ENCODE measurements at regions not wholly inside any gene's neighbourhood (a gene's known extent, or its start where the extent isn't known, plus 50 kb on each side); places are given as distances from the start of the nearest gene placed in this dataset.

GRCh38 chr21:19759836-19760235 is 1238.4 kb upstream of the NCAM2 start:
- no peak for DNase-seq
- Histone ChIP-seq H3K4me3 (ENCODE audit: low read length) (no peak overlapping the region), H3K36me3 (ENCODE audit: insufficient read depth, low read length) (no peaks in the 10 kb centered on the region), H3K9me3 (ENCODE audit: low read length) (peaks cover 4% of the 10 kb centered on the region), H3K4me1 (ENCODE audit: insufficient read depth, low read length) (no peaks in the 10 kb centered on the region), H3K27ac (ENCODE audit: low read depth, low read length) (no peak overlapping the region), H3K27me3 (ENCODE audit: insufficient read depth, low read length, poor library complexity, severe bottlenecking) (no peaks in the 10 kb centered on the region)
- H3K4me1 Mint-ChIP-seq, result no peaks in the 10 kb centered on the region
- no peaks in the 10 kb centered on the region for H3K36me3 Mint-ChIP-seq
- POLR2A ChIA-PET, result no interaction called here
- no peak overlapping the region for H3K4me3 Mint-ChIP-seq
- no peaks in the 10 kb centered on the region for H3K27me3 Mint-ChIP-seq
- H3K9me3 Mint-ChIP-seq, result peaks cover 2 to 21% (median 14%) of the 10 kb centered on the region in 5 donors
- H3K27ac Mint-ChIP-seq, result no peak overlapping the region
- CTCF ChIA-PET, result no interaction called here

DNA sequence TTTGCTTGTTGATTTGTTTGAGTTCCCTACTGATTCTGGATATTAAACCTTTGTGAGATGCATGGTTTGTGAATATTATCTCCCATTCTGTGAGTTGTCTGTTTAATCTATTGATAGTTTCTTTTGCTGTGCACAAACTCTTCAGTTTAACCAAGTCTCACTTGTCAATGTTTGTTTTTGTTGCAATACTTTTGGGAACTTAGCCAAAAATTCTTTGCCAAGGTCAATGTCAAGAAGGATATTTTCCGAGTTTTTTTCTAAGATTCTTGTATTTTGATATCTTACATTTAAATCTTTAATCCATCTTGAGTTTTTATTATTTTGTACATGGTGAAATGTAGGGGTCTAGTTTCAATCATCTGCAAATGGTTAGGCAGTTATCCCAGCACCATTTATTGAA is 1230.7 kb upstream of the NCAM2 start:
- CTCF ChIA-PET, result no interaction called here
- POLR2A ChIA-PET, result no interaction called here
- H3K27ac Mint-ChIP-seq, result no peak overlapping the region

DNA sequence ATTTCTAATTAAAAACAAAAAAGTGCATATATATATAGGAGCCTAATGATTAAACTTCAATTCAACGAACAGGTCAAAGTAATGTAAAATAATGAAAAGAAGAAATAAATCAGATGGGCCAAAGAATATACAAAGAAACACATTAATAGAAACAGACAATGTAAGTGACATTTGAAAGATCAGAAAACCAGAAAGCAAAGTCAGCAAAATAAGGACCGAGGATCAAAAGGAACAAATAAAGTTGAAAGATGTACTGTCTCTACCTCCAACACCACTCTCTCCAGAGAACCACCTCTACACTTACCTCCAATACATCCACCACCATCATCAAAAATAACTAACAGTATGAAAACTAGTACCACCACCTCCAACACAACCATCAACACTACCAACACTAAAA is 1226.3 kb upstream of the NCAM2 start:
- ChIA-PET POLR2A (no interaction called here), CTCF (no interaction called here)
- DNase-seq, result no peak
- Histone ChIP-seq H3K9me3 (ENCODE audit: low read length) (no peaks in the 10 kb centered on the region), H3K4me3 (ENCODE audit: low read length) (no peak overlapping the region), H3K27me3 (ENCODE audit: insufficient read depth, low read length, poor library complexity, severe bottlenecking) (no peaks in the 10 kb centered on the region), H3K36me3 (ENCODE audit: insufficient read depth, low read length) (no peaks in the 10 kb centered on the region), H3K27ac (ENCODE audit: low read depth, low read length) (no peak overlapping the region), H3K4me1 (ENCODE audit: insufficient read depth, low read length) (no peaks in the 10 kb centered on the region)
- Mint-ChIP-seq H3K27ac (no peak overlapping the region), H3K27me3 (no peaks in the 10 kb centered on the region), H3K4me3 (peak overlapping the region in 1 of 7 donors; percentile 4), H3K9me3 (peaks cover 0 to 34% (median 8%) of the 10 kb centered on the region in 5 donors), H3K36me3 (no peaks in the 10 kb centered on the region), H3K4me1 (no peaks in the 10 kb centered on the region)

More for the DNA sequence above, 1230.7 kb upstream of the NCAM2 start:
- no peaks in the 10 kb centered on the region for H3K4me1 ChIP-seq (ENCODE audit: insufficient read depth, low read length)
- no peak overlapping the region for H3K27ac ChIP-seq (ENCODE audit: low read depth, low read length)
- H3K36me3 ChIP-seq (ENCODE audit: insufficient read depth, low read length), result no peaks in the 10 kb centered on the region
- H3K4me3 ChIP-seq (ENCODE audit: low read length), result no peak overlapping the region
- Mint-ChIP-seq H3K27me3 (no peaks in the 10 kb centered on the region), H3K9me3 (peaks cover 2 to 35% (median 8%) of the 10 kb centered on the region in 5 donors), H3K4me1 (no peaks in the 10 kb centered on the region), H3K36me3 (no peaks in the 10 kb centered on the region), H3K4me3 (no peak overlapping the region)
- H3K27me3 ChIP-seq (ENCODE audit: insufficient read depth, low read length, poor library complexity, severe bottlenecking), result no peaks in the 10 kb centered on the region
- no peaks in the 10 kb centered on the region for H3K9me3 ChIP-seq (ENCODE audit: low read length)
- DNase-seq, result no peak

DNA sequence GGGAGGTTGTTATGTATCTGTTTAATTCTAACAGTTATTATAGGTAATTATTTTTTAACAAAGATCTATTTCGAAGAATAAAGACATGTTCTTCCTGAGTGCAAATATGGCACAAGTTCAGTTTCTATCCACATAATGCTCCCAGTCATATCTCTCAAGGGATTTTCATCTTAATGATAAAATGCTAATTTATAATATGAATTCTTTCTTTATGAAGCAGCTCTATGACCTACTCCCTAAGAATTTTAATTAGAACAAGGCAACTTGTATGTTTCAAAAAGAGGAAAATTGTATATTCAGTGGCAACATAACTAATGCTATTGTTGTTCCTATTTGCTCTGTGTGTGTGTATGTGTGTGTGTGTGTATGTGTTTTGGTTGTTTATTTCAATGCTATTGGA is 1222.1 kb upstream of the NCAM2 start:
- Mint-ChIP-seq H3K27ac (no peak overlapping the region), H3K4me1 (no peaks in the 10 kb centered on the region), H3K36me3 (no peaks in the 10 kb centered on the region), H3K27me3 (no peaks in the 10 kb centered on the region), H3K4me3 (no peak overlapping the region), H3K9me3 (peaks cover 1 to 36% (median 13%) of the 10 kb centered on the region in 5 donors)
- no peak overlapping the region for H3K27ac ChIP-seq (ENCODE audit: low read depth, low read length)
- no peaks in the 10 kb centered on the region for H3K27me3 ChIP-seq (ENCODE audit: insufficient read depth, low read length, poor library complexity, severe bottlenecking)
- no peak overlapping the region for H3K4me3 ChIP-seq (ENCODE audit: low read length)
- no peak for DNase-seq
- CTCF ChIA-PET, result no interaction called here
- H3K4me1 ChIP-seq (ENCODE audit: insufficient read depth, low read length), result no peaks in the 10 kb centered on the region
- no peaks in the 10 kb centered on the region for H3K9me3 ChIP-seq (ENCODE audit: low read length)
- H3K36me3 ChIP-seq (ENCODE audit: insufficient read depth, low read length), result no peaks in the 10 kb centered on the region
- POLR2A ChIA-PET, result no interaction called here

GRCh38 chr21:19781881-19782652 is 1216.1 kb upstream of the NCAM2 start:
- POLR2A ChIA-PET, result no interaction called here
- CTCF ChIA-PET, result no interaction called here
- DNase-seq, result no peak

GRCh38 chr21:19785941-19786340 is 1212.3 kb upstream of the NCAM2 start:
- H3K4me1 Mint-ChIP-seq, result no peaks in the 10 kb centered on the region
- H3K27ac Mint-ChIP-seq, result no peak overlapping the region

More at GRCh38 chr21:19781881-19782652, 1216.1 kb upstream of the NCAM2 start:
- no peaks in the 10 kb centered on the region for H3K36me3 ChIP-seq (ENCODE audit: insufficient read depth, low read length)
- Mint-ChIP-seq H3K4me1 (no peaks in the 10 kb centered on the region), H3K9me3 (peaks cover 16 to 36% (median 19%) of the 10 kb centered on the region in 5 donors), H3K36me3 (no peaks in the 10 kb centered on the region), H3K27ac (no peak overlapping the region), H3K27me3 (no peaks in the 10 kb centered on the region), H3K4me3 (no peak overlapping the region)
- no peaks in the 10 kb centered on the region for H3K4me1 ChIP-seq (ENCODE audit: insufficient read depth, low read length)
- no peaks in the 10 kb centered on the region for H3K27me3 ChIP-seq (ENCODE audit: insufficient read depth, low read length, poor library complexity, severe bottlenecking)
- no peaks in the 10 kb centered on the region for H3K9me3 ChIP-seq (ENCODE audit: low read length)
- no peak overlapping the region for H3K4me3 ChIP-seq (ENCODE audit: low read length)
- H3K27ac ChIP-seq (ENCODE audit: low read depth, low read length), result no peak overlapping the region

GRCh38 chr21:19792004-19792403 is 1206.2 kb upstream of the NCAM2 start:
- Histone ChIP-seq H3K9me3 (ENCODE audit: low read length) (no peaks in the 10 kb centered on the region), H3K36me3 (ENCODE audit: insufficient read depth, low read length) (no peaks in the 10 kb centered on the region), H3K4me1 (ENCODE audit: insufficient read depth, low read length) (no peaks in the 10 kb centered on the region), H3K4me3 (ENCODE audit: low read length) (no peak overlapping the region), H3K27me3 (ENCODE audit: insufficient read depth, low read length, poor library complexity, severe bottlenecking) (no peaks in the 10 kb centered on the region), H3K27ac (ENCODE audit: low read depth, low read length) (no peak overlapping the region)
- DNase-seq, result no peak
- H3K36me3 Mint-ChIP-seq, result no peaks in the 10 kb centered on the region
- H3K27me3 Mint-ChIP-seq, result no peaks in the 10 kb centered on the region
- H3K4me3 Mint-ChIP-seq, result no peak overlapping the region
- peaks cover 4 to 40% (median 8%) of the 10 kb centered on the region in 5 donors for H3K9me3 Mint-ChIP-seq
- ChIA-PET POLR2A (no interaction called here), CTCF (no interaction called here)
- H3K27ac Mint-ChIP-seq, result no peak overlapping the region
- no peaks in the 10 kb centered on the region for H3K4me1 Mint-ChIP-seq

More at GRCh38 chr21:19785941-19786340, 1212.3 kb upstream of the NCAM2 start:
- Mint-ChIP-seq H3K36me3 (no peaks in the 10 kb centered on the region), H3K9me3 (peaks cover 12 to 37% (median 17%) of the 10 kb centered on the region in 5 donors), H3K27me3 (no peaks in the 10 kb centered on the region), H3K4me3 (no peak overlapping the region)
- Histone ChIP-seq H3K27me3 (ENCODE audit: insufficient read depth, low read length, poor library complexity, severe bottlenecking) (no peaks in the 10 kb centered on the region), H3K4me3 (ENCODE audit: low read length) (no peak overlapping the region), H3K27ac (ENCODE audit: low read depth, low read length) (no peak overlapping the region), H3K9me3 (ENCODE audit: low read length) (no peaks in the 10 kb centered on the region), H3K36me3 (ENCODE audit: insufficient read depth, low read length) (no peaks in the 10 kb centered on the region), H3K4me1 (ENCODE audit: insufficient read depth, low read length) (no peaks in the 10 kb centered on the region)
- ChIA-PET POLR2A (no interaction called here), CTCF (no interaction called here)
- DNase-seq, result no peak

DNA sequence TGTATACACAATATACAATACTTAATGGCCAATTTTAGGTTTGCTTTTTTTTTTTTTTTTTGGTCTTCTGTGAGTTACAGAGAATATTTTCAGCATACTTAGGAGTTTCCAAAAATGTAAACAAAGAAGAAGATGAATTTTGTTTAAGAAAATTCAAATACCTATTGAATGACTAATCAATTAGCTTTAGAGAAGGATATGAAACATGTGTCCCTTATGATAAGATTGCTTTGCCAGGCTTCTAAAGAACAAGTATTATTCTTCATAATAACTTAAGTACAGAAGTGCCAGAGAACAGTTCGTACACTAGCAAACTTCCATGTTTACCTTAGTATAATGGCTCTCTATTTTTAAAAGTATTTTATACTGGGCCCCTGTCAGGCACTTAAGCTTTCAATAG is 1191.0 kb upstream of the NCAM2 start:
- Histone ChIP-seq H3K27ac (ENCODE audit: low read depth, low read length) (no peak overlapping the region), H3K27me3 (ENCODE audit: insufficient read depth, low read length, poor library complexity, severe bottlenecking) (no peaks in the 10 kb centered on the region), H3K9me3 (ENCODE audit: low read length) (no peaks in the 10 kb centered on the region), H3K36me3 (ENCODE audit: insufficient read depth, low read length) (no peaks in the 10 kb centered on the region), H3K4me1 (ENCODE audit: insufficient read depth, low read length) (no peaks in the 10 kb centered on the region), H3K4me3 (ENCODE audit: low read length) (no peak overlapping the region)
- Mint-ChIP-seq H3K27me3 (no peaks in the 10 kb centered on the region), H3K36me3 (no peaks in the 10 kb centered on the region), H3K27ac (no peak overlapping the region), H3K4me1 (no peaks in the 10 kb centered on the region), H3K9me3 (peaks cover 4 to 20% (median 9%) of the 10 kb centered on the region in 5 donors), H3K4me3 (no peak overlapping the region)
- ChIA-PET POLR2A (no interaction called here), CTCF (no interaction called here)
- DNase-seq, result no peak
